ENCODE measurements at regions not wholly inside any gene's neighbourhood (a gene's known extent, or its start where the extent isn't known, plus 50 kb on each side); places are given as distances from the start of the nearest gene placed in this dataset.

DNA sequence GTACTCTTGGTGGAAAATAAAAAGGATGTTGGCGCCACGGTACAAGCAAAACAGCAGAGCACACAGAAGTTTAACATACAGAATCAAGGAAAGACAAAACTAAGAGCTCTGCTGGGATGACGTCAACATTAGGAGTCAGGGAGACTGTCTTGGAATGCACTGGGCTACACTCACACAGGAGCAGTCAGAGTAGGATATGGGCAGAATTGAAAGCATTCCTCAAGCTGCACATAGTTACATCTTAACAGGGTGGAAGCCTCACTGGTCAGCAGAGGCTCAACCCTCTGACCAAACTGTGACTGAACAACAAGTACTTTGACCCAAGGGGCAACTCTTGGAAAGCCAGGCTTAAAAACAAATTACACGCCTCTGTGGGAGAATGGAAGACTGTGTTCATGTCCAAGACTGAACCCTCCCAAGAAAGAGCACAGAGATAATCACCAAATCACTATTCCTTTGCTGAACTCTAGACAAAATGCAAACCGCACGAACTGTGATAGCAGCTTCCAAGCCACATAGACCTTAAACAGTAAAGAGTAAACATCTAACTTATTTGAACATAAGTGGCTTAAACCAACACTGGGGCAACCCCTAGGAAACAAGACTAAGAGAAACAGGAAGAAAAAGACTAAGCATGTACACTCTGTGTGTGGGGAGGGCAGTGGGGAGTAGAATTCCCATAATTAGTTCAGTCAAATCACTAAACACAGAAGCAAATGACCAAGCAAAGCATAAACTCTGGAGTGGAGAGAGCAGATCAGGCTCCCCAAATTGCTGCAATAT lies 772.7 kb downstream of the PRELID2 start:
- peak; percentile 23 for DNase-seq (ENCODE audit: low read depth, low spot score)
- no peak overlapping the region for H3K27ac ChIP-seq (ENCODE audit: low read depth, low read length)
- no peaks in the 10 kb centered on the region for H3K27me3 ChIP-seq (ENCODE audit: control insufficient read depth, insufficient read depth, low read length)
- H3K9me3 ChIP-seq (ENCODE audit: control insufficient read depth, insufficient read depth, low read length) = no peaks in the 10 kb centered on the region
- TF ChIP-seq, protein P1, sequence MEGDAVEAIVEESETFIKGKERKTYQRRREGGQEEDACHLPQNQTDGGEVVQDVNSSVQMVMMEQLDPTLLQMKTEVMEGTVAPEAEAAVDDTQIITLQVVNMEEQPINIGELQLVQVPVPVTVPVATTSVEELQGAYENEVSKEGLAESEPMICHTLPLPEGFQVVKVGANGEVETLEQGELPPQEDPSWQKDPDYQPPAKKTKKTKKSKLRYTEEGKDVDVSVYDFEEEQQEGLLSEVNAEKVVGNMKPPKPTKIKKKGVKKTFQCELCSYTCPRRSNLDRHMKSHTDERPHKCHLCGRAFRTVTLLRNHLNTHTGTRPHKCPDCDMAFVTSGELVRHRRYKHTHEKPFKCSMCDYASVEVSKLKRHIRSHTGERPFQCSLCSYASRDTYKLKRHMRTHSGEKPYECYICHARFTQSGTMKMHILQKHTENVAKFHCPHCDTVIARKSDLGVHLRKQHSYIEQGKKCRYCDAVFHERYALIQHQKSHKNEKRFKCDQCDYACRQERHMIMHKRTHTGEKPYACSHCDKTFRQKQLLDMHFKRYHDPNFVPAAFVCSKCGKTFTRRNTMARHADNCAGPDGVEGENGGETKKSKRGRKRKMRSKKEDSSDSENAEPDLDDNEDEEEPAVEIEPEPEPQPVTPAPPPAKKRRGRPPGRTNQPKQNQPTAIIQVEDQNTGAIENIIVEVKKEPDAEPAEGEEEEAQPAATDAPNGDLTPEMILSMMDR (IDR thresholded peaks at IDR 0.05; ENCODE audit: low read depth, low read length) = no peak
- ChIA-PET CTCF (no interaction called here), POLR2A (no interaction called here)
- no peak overlapping the region for H3K4me3 ChIP-seq (ENCODE audit: low read depth, low read length)

DNA sequence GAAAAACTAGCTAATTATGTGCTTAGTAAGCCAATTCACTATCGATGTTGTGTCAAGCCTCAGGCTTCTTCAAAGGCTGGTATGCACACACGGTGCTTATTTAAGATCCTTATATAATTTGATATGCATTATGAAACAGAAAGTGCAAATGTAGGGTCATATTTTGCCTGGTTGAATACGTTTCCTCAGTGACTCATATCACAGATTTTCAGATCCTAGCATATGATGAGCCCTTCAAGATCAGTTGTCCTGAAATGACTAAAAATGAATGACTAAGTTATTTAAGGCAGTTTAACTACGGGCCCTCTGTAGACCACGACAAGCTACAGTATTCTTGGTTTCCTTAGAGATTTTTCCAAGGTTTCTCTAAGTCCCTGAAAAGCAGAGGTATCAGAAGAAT lies 778.3 kb downstream of the PRELID2 start:
- POLR2A ChIA-PET = no interaction called here
- Histone ChIP-seq H3K27ac (ENCODE audit: low read depth, low read length) (no peak overlapping the region), H3K9me3 (ENCODE audit: control insufficient read depth, insufficient read depth, low read length) (no peaks in the 10 kb centered on the region), H3K4me3 (ENCODE audit: low read depth, low read length) (no peak overlapping the region), H3K27me3 (ENCODE audit: control insufficient read depth, insufficient read depth, low read length) (no peaks in the 10 kb centered on the region)
- CTCF ChIA-PET = no interaction called here
- TF ChIP-seq, protein P1 (IDR thresholded peaks at IDR 0.05; ENCODE audit: low read depth, low read length) = no peak
- no peak for DNase-seq (ENCODE audit: low read depth, low spot score)

DNA sequence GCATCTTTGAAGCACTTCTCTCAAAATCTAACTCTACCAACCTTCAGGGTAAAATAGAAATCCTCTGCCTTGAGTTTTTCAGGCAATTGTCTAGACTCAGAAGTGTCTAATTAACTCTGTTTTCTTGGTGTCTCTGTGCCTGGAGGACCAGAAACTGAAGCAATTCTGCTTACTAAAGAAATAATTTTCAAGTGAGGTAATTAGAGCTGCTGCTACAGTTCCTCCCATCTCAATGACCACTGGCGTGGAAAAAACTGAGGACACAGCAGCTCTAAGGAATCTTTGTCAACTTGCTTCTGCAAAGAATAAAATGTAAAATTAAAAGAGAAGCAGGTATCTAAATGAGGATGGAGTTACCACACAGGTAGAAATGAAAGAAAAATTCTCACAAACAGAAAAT lies 785.0 kb downstream of the PRELID2 start:
- Histone ChIP-seq H3K9me3 (ENCODE audit: control insufficient read depth, insufficient read depth, low read length) (no peaks in the 10 kb centered on the region), H3K4me3 (ENCODE audit: low read depth, low read length) (no peak overlapping the region), H3K27me3 (ENCODE audit: control insufficient read depth, insufficient read depth, low read length) (no peaks in the 10 kb centered on the region), H3K27ac (ENCODE audit: low read depth, low read length) (no peak overlapping the region)
- TF ChIP-seq, protein P1 (IDR thresholded peaks at IDR 0.05; ENCODE audit: low read depth, low read length) = no peak
- ChIA-PET POLR2A (no interaction called here), CTCF (no interaction called here)
- DNase-seq (ENCODE audit: low read depth, low spot score) = no peak

DNA sequence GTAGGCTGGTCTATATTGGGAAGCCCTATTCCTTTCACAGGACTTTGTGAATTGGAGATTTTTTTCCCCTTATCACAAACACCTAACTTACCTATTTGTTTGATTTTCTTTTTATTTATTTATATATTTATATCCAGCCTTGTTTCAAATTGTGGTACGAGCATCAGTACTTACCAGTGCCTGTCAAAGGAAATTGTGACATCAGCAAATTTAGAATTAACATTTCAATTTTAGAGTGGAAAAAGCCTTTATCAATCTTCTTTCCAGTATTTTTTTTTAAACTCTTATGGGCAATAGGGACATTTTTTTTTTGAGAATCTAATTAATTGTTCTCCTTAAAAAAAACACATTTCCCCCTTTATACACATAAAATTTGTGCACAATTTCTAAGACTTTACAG lies 790.2 kb downstream of the PRELID2 start:
- Histone ChIP-seq H3K27ac (ENCODE audit: low read depth, low read length) (no peak overlapping the region), H3K4me3 (ENCODE audit: low read depth, low read length) (no peak overlapping the region), H3K27me3 (ENCODE audit: control insufficient read depth, insufficient read depth, low read length) (no peaks in the 10 kb centered on the region), H3K9me3 (ENCODE audit: control insufficient read depth, insufficient read depth, low read length) (no peaks in the 10 kb centered on the region)
- TF ChIP-seq, protein P1 (IDR thresholded peaks at IDR 0.05; ENCODE audit: low read depth, low read length) = no peak
- POLR2A ChIA-PET = no interaction called here
- no peak for DNase-seq (ENCODE audit: low read depth, low spot score)
- CTCF ChIA-PET = no interaction called here

DNA sequence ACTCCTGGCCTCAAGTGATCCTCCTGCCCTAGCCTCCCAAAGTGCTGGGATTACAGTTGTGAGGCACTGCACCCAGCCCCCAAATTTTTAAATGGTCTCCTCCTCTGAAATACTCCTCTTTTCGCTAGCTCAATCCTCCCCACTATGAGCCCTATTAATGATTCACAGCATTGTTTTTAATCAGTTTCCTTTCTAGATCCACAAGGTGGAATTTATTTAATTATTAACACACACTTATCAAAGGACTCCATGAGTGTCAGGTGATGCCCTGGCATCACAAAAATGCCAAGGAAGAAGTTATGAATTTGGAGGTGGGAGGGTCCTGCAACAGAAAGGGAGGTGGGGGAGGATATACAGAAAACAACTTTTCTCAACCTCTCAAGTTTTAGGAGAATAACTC lies 806.5 kb downstream of the PRELID2 start:
- CTCF ChIA-PET = no interaction called here
- H3K9me3 ChIP-seq (ENCODE audit: control insufficient read depth, insufficient read depth, low read length) = no peaks in the 10 kb centered on the region
- DNase-seq (ENCODE audit: low read depth, low spot score) = no peak
- H3K27ac ChIP-seq (ENCODE audit: low read depth, low read length) = no peak overlapping the region
- POLR2A ChIA-PET = no interaction called here
- no peaks in the 10 kb centered on the region for H3K27me3 ChIP-seq (ENCODE audit: control insufficient read depth, insufficient read depth, low read length)
- TF ChIP-seq, protein P1 (IDR thresholded peaks at IDR 0.05; ENCODE audit: low read depth, low read length) = no peak
- no peak overlapping the region for H3K4me3 ChIP-seq (ENCODE audit: low read depth, low read length)

All from AG04450 (cell line).